SU-DHL-6 (cell line): ENCODE measurements at regions not wholly inside any gene's neighbourhood (a gene's known extent, or its start where the extent isn't known, plus 50 kb on each side); places are given as distances from the start of the nearest gene placed in this dataset.

Source experiments
- H2AFZ ChIP-seq: fragments of 200-600 bp; sonication (generic); 2 replicates; pipeline ENCODE4 v1.6.1; 2014; ENCODE audit warnings: low read depth, mild to moderate bottlenecking, moderate library complexity, mixed read lengths, antibody characterized with exemption, low read length; ENCODE audit not compliant: severe bottlenecking
- H3F3A ChIP-seq: fragments of 200-600 bp; shearing (Covaris generic); 2 replicates; pipeline ENCODE4 v1.6.0; 2016; ENCODE audit warnings: antibody characterized with exemption, mild to moderate bottlenecking; ENCODE audit not compliant: insufficient read depth
- H3K27ac ChIP-seq: fragments of 200-600 bp; sonication (generic); 2 replicates; pipeline ENCODE4 v1.5.1; 2016; ENCODE audit warnings: low read depth, mild to moderate bottlenecking, low read length, moderate library complexity, mixed read lengths
- H3K27me3 ChIP-seq: fragments of 200-600 bp; sonication (generic), shearing (Covaris generic); 2 replicates; pipeline ENCODE4 v1.6.0; 2014; ENCODE audit warnings: mild to moderate bottlenecking, low read length
- H3K36me3 ChIP-seq: fragments of 200-600 bp; sonication (generic); 2 replicates; pipeline ENCODE4 v1.6.1; 2014; ENCODE audit warnings: mild to moderate bottlenecking, low read length, mixed read lengths
- H3K4me2 ChIP-seq: fragments of 300-600, 200-600 bp; shearing (Covaris generic), sonication (generic); 2 replicates; pipeline ENCODE4 v1.6.0; 2014; ENCODE audit warnings: low read length, low read depth, mild to moderate bottlenecking; ENCODE audit not compliant: poor library complexity, severe bottlenecking
- H3K4me3 ChIP-seq: fragments of 200-600 bp; sonication (generic); 2 replicates; pipeline ENCODE4 v1.5.1; 2014; ENCODE audit warnings: antibody characterized with exemption, low read length, mild to moderate bottlenecking, mixed read lengths; ENCODE audit not compliant: insufficient read depth, poor library complexity, severe bottlenecking
- H3K79me2 ChIP-seq: fragments of 200-600 bp; sonication (generic); 2 replicates; pipeline ENCODE4 v1.6.1; 2014; ENCODE audit warnings: mild to moderate bottlenecking, low read length, moderate library complexity; ENCODE audit not compliant: insufficient read depth
- H3K9ac ChIP-seq: fragments of 200-600 bp; sonication (generic); 2 replicates; pipeline ENCODE4 v1.7.0; 2014; ENCODE audit warnings: mild to moderate bottlenecking, low read length
- H3K9me2 ChIP-seq: fragments of 200-600 bp; sonication (generic); replicated peaks from 2 replicates; pipeline ENCODE4 v1.6.1; 2014; ENCODE audit warnings: low read length; ENCODE audit not compliant: insufficient read depth
- H3K9me3 ChIP-seq: fragments of 200-600 bp; sonication (generic); 2 replicates; pipeline ENCODE4 v1.6.1; 2014; ENCODE audit warnings: low read length, mixed read lengths; ENCODE audit not compliant: insufficient read depth
- H4K20me1 ChIP-seq: fragments of 200-600 bp; sonication (generic); 2 replicates; pipeline ENCODE4 v1.6.1; 2014; ENCODE audit warnings: low read depth, mild to moderate bottlenecking, antibody characterized with exemption, low read length, moderate library complexity, mixed read lengths
- CTCF ChIP-seq: fragments of 200-600 bp; sonication (generic); IDR thresholded peaks from one replicate; pipeline ENCODE4 v1.5.1; 2017; ENCODE audit warnings: antibody characterized with exemption, mild to moderate bottlenecking, low read length, moderate library complexity; ENCODE audit not compliant: insufficient read depth, poor library complexity, severe bottlenecking
- EZH2phosphoT487 ChIP-seq: fragments of 200-600 bp; sonication (generic), shearing (Covaris generic); conservative IDR thresholded peaks from 2 replicates; pipeline ENCODE4 v1.6.1; 2018; ENCODE audit warnings: mild to moderate bottlenecking, antibody characterized with exemption, low read length, moderate library complexity, mixed read lengths

- Histone ChIP-seq H3K4me2 (no peak overlapping the region), H3K36me3 (no peaks in the 10 kb centered on the region), H4K20me1 (no peaks in the 10 kb centered on the region), H3K27ac (no peak overlapping the region), H2AFZ (no peak overlapping the region), H3F3A (no peaks in the 10 kb centered on the region), H3K9me2 (no peaks in the 10 kb centered on the region), H3K9me3 (no peaks in the 10 kb centered on the region), H3K27me3 (no peaks in the 10 kb centered on the region), H3K4me3 (no peak overlapping the region), H3K9ac (no peak overlapping the region), H3K79me2 (no peaks in the 10 kb centered on the region)
- no peak for TF ChIP-seq EZH2phosphoT487
- TF ChIP-seq CTCF = no peak
These were observed 983.6 kb upstream of the NR2F2 start for GRCh38 chr15:95346721-95347475.

- Histone ChIP-seq H3K79me2 (no peaks in the 10 kb centered on the region), H3K9me3 (no peaks in the 10 kb centered on the region), H3K4me3 (no peak overlapping the region), H3K9me2 (no peaks in the 10 kb centered on the region), H3K27ac (no peak overlapping the region), H3K36me3 (no peaks in the 10 kb centered on the region), H3K27me3 (no peaks in the 10 kb centered on the region), H3K9ac (no peak overlapping the region), H2AFZ (no peak overlapping the region), H3K4me2 (no peak overlapping the region), H3F3A (no peaks in the 10 kb centered on the region), H4K20me1 (no peaks in the 10 kb centered on the region)
- TF ChIP-seq CTCF = no peak
- TF ChIP-seq EZH2phosphoT487 = no peak
These were observed 982.7 kb upstream of the NR2F2 start for GRCh38 chr15:95347837-95348236.

- no peaks in the 10 kb centered on the region for H3K9me3 ChIP-seq
These were observed 979.6 kb upstream of the NR2F2 start for GRCh38 chr15:95350908-95351307.

More at GRCh38 chr15:95350908-95351307, 979.6 kb upstream of the NR2F2 start:
- Histone ChIP-seq H4K20me1 (no peaks in the 10 kb centered on the region), H3K27ac (no peak overlapping the region), H3K36me3 (no peaks in the 10 kb centered on the region), H3K9ac (no peak overlapping the region), H2AFZ (no peak overlapping the region), H3K27me3 (no peaks in the 10 kb centered on the region), H3K4me3 (no peak overlapping the region), H3K79me2 (no peaks in the 10 kb centered on the region), H3K9me2 (no peaks in the 10 kb centered on the region), H3K4me2 (no peak overlapping the region), H3F3A (no peaks in the 10 kb centered on the region)
- no peak for TF ChIP-seq EZH2phosphoT487
- no peak for TF ChIP-seq CTCF
